NOMO-1 treated with dmso at 0.1 percent for 144 hours (cell line): ENCODE measurements at regions not wholly inside any gene's neighbourhood (a gene's known extent, or its start where the extent isn't known, plus 50 kb on each side); places are given as distances from the start of the nearest gene placed in this dataset.

ENCODE experiments used
- DNase-seq: peaks from one replicate; lab custom pipeline; 2025; ENCODE audit not compliant: unreplicated experiment; lab: John Stamatoyannopoulos, UW

DNA sequence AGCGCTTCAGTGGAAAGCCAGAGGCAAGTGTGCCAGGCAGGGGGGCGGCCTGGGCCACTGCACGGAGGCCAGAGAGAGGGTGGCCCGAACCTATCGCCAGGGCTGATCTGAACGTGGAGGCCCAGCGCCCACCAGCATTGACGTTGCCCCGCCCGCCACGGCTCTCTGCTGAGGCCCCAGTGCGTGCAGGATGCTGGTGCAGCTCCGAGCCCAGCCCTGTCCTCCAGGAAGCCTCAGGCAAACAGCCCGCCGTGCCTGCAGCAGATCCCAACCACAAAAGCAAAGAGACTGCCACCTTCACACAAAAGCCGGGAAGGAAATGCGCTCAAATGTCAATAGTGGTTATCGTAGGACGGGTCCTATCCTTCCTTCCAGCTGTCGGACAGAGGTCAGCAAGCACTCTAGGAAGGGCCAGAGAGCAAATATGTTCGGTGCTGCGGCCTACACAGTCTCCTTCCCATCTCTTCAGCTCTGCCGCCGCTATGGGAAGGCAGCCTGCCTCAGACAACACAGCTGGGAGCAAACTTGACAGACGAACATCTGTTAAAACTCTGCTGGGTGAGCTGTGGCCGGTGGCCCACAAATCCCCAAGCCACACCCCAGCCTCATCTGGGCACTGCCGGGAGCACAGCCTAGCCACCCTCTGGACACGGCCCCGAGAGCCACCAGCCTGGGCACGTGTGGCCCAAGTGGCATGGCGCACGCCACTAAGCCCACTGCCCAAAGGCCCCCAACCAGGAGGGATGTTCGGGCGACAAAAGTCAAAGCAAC lies 146.2 kb downstream of the CRYBB2 start:
- DNase-seq: no peak

DNA sequence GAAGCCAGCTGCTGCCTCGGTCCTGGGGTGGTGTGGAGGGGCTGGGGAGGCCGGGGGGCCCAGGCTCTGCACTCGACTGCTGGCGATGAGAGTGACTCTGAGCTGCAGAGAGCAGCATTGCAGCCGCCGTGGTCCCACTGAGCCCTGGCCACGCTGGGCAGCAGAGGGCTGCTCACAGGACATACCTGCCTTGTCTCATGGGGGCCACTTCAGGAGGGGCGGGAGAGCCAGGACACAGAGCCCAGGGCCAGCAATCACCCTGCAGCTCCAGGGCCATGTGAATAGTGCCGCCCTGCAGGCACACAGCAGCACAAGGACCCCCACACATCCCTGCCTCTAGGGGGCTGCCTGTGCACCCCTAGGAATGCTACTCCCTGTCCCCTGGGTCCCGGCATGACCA lies 147.0 kb downstream of the CRYBB2 start:
- no peak for DNase-seq

DNA sequence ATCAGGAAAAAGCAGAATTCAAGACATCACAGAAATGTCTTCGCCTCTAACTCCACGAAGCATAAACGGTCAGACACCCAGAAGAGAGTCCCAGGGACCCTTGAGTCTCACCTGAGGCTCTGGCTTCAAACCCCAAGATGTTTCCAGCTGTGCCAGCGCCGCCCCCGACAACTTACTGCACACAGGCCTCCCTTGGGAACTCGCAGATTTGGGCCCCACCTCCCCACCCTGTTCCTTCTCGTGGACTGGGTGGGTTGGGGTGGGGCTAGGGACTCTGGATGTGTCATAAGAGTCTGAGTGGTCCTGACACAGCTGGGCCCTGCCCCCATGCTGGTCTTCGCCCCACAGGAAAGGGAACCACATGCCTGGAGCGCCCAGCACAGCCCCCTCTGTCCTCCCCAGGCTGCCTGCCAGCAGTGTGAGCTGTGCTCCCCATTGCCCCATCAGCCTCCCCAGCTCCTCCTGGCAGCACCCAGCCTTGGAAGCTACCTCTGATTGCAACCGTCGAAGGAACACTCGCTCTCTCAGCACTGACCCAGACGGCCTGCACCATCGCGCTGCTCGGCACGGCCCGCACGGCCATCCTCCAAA lies 147.5 kb downstream of the CRYBB2 start:
- no peak for DNase-seq

DNA sequence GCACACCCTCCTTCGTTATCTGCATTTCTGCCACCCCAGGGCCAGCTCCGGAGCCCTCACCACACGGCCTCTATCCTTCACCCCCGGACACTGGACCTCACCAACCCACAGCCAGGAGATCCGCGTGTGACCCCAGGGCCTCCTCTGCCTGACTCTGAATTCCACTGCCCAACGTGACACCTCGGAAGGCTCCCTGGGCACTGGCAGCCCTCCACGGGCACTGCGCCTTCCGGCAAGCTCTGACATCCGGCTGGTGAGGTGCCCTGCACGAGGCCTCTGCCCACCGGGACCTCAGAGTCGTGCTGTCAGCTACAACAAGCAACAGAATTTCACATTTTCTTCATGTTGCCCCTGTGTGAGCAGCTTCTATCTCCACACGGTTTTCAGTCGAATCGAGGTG lies 148.3 kb downstream of the CRYBB2 start:
- DNase-seq: no peak

DNA sequence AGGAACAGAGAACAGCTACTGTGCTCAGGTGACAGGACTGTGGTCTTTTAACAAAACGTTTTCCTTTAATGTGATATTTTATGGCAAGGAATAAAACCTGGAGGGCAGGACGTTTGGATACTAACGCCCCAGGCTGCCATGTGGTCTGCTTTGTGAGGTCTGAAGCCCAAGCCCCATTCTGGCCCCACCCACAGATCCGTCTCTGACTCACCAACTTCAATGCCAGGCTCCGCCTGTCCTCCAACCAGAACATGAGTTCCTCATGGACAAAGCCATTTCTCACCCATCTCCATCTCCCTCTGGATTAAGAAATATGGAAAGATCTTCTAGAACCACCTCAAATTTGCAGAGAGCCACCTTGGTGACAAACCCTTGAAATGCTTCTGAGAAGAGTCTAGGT lies 148.8 kb downstream of the CRYBB2 start:
- no peak for DNase-seq

DNA sequence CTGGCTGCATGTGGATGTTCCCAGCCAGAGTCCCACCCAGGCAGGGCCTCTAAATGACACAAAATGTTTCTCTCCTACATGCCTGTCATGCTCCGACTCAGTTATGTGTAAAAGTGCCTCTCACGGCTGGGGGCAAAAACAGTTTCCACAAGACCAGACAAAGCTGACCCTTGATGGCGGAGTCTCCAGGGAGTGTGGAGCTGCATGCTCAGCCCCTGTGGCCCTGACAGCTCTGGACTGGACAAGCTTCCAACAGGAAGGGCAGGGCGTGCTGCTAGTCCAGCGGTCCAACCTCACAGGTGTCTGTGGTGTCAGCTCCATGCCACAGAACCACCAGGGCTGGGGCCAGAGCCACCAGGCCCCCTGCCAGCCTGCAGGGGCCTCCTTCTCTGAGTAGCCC lies 149.6 kb downstream of the CRYBB2 start:
- no peak for DNase-seq

DNA sequence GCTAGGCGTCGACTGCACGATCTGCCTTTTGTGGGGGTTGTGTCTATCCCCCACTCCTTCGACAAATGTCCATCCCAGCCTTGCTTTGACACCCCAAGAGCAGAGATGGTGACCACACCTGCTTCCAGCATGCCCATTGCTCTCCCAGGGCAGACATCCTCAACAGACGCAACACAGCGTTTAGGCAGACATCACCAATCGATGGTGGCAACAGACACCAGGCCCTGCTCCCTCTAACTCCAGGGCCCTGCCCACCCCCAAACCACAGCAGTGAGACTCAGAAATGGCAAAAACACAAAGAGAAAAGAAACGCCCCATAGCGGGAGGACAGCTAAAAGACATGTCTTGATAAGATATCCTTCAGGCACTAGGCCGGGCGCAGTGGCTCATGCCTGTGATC lies 150.9 kb downstream of the CRYBB2 start:
- DNase-seq: no peak

DNA sequence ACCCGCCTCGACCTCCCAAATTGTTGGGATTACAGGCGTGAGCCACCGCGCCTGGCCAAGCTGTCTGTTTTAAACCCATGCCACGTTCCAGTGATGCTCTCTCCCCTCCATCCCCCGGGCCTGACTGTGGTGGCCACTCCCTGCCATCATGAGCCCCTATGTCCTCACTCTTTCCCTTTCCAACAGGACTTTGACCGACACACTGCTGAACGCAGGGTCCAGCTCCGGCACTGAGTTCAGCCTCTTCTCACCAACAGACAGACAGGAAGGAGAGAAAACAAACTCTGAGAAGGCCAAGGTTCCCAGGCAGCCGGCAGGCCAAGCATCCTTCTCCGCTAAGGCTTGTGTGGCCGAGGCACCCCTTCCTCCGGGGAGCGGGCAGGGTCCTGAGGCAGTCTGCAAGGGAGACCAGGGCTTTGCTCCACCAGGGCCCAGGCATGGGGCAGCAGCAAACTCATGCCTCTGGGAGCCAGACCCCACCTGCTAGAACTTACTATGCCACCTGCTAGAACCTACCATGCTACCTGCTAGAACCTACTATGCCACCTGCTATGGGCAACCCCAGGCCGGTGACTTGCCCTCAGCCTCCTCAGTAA lies 152.7 kb downstream of the CRYBB2 start:
- no peak for DNase-seq

DNA sequence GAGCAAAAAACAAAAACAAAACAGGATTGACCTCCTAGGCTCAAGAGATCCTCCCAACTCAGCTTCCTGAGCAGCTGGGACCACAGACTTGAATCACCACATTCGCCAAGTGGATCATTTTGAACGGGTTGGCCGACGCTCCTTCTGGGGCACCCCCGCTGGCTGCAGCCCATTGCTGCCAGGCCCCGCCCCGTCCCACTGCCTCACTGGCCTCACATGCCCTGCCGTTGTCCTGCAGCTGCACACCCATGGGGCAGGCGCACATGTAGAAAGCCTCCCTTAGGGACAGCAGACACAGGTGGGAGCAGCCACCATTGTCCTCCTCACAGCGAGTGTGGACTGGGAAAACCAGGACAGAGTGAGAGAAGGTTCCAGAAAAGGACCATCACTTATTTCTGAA lies 154.5 kb downstream of the CRYBB2 start:
- no peak for DNase-seq

DNA sequence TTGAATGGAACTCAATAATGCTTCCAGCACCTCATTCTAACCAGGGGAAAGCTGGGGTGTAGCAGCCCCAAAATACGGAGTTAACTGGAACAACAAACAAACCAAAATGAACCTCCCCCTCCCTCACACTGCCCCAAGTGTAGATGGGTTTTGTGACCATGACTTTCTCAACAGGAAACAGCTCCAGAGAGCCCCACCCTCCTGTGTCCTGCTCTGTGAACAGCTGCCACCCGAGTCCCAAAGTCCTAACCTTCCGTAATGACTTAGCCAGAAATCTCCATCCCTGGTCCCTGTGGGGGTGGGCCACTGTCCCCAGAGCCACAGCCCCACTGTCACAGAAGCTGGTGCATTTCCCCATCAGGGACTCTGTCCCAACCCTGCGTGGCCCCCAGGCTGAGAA lies 155.4 kb downstream of the CRYBB2 start:
- DNase-seq: no peak

DNA sequence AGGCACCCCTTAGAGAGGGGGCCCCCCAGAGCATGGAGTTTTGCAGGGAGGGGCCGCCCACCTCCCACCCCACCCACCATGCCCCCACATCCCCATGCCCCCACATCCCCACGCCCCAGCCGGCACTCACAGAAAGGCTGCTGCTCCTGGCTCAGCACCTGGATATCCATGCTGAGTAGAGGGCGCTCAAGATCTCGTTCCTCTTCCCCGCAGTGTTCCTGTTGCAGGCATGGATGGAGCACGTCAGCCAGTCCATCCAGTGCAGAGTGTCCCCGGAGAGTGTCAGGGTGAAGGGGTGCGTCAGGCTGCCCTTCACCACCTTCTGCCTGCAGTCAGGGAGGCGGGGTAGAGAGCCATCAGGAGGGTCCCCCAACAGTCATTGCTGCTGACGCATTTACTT lies 156.2 kb downstream of the CRYBB2 start:
- no peak for DNase-seq

DNA sequence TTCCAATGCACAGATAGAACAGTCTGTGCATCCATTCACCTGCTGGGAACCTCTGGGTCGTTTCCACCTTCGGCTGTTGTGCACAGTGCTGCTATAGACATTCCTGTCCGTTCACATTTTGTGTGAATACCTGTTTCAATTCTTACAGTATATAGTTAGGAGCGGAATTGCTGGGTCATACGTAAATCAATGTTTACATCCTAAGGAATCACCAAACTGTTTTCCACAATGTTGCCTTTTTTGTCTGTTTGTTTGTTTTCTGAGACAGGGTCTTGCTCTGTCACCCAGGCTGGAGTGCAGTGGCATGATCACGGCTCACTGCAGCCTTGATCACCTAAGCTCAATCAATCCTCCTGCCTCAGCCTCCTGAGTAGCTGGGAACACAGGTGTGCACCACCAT lies 158.3 kb downstream of the CRYBB2 start:
- no peak for DNase-seq

DNA sequence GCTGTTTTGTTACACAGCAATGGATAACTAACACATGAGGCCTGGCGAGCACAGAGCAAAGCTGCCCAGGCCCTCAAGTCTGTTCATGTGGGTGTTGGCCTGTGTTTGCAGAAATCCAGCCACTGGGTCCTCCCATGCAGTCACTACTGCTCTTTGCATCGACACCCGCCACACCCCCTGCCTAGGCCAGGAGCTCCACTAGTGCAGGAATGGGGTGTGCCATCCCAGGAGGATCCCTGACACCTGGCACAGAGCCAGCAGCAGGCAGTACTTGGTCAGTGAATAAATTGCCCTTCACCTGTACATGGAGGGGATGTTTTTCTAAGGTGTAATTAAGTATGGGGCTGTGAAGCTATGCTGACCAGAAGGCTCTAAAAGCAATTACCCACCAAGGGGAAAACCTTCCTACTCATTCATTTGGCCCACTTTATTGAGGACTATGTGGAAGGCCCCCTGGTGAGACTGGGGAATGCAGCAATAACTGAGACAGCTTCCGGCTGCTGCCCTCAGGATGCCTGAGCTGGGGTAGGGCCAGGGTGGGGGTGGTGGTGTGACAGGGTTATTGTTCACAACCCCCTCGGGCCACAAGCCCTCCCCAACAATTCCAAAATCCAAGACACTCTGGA lies 160.8 kb downstream of the CRYBB2 start:
- no peak for DNase-seq

DNA sequence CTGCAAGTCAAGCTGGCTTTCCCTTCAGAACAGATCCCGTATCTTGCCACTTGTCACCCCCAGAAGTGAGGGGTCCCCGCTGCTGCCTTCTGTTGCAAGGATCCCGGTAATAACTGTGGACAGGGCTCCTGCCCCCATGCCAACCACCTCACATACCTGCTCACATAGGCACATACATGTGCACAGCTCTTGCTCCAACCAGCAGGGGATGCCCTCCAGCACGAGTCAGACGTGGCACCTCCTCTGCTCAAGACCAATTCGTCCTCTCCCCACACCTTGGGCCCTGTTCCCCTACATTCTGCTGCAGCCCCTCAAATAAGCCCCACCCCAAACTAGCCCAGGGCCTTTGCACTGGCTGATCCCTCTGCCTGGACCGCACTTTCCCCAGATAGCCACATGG lies 163.3 kb downstream of the CRYBB2 start:
- DNase-seq: no peak

DNA sequence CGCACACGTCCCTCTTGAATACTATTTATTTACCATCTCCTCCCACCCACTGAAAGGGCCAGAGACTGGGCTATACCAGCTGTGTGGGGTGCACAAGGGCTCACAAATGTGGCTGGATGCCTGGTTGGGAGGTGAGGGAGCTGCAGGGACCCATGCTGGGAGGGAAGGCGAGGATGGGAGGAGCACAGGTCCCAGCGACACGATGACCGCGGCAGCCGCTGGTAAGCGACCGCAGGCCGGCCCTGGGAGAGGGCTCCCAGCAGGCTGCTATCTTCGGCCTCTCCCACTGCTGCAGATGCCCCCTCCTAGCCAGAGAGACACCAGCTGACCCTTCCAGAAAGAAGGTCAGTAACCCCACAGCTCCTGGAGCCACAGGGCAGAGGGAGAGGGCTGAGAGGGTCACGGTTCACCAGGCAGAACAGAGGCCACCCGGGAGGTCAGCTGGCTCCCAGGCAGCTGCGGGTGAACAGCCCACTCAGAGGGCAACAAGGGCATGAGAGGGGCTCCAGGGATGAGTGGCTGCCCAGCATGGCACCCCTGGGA lies 163.9 kb downstream of the CRYBB2 start:
- no peak for DNase-seq

DNA sequence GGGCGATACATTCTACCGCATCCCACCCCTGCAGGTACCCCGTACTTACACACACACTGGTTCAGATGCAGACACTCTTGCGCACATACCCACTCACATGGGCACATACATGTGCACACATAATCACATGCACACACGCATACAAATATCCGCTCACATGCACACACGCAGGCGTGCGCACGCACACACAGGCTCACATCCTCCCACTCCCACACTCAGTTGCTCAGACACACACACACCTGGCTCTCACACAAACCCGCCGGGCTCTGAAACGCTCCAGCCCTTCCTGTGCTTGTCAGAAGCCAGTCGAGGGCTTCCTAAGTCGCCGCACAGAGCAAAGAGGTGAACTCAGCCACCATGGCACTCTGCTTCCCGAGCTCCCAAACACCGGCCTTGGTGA lies 164.5 kb downstream of the CRYBB2 start:
- no peak for DNase-seq

DNA sequence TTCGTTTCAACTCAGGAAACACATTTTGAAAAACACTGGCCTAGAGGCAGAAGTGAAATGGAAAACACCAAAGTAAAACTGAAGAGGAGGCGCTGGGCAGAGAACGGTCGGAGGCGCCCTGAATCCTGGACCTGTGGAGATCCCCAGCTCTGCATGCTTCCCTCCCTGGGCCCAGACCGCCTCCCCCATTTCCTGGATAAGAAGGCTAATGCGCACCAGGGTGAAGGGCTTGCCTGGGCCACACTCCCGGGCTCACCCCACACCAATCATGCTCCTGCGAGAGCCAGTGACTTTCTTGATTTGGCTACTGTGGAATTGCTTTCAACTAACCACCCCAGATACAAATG lies 167.1 kb downstream of the CRYBB2 start:
- no peak for DNase-seq

DNA sequence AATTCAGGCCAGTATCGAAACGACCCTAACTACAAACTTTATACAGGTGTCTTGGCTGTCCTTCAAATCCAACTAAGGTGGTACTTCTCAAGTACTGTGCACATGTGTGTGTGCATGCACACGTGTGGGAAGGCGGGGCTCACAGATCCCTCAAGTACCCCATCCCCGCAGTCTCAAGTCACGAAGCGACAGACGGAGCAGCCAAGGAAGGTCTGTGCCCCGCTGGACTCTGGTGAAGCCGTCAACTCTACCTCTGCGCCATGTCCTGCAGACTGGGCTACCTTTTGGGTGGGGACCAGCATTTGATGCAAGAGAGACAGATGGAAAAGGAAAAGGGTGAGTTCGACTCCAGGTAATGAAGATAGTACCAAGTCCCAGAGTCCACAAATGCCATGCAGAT lies 169.0 kb downstream of the CRYBB2 start:
- no peak for DNase-seq

DNA sequence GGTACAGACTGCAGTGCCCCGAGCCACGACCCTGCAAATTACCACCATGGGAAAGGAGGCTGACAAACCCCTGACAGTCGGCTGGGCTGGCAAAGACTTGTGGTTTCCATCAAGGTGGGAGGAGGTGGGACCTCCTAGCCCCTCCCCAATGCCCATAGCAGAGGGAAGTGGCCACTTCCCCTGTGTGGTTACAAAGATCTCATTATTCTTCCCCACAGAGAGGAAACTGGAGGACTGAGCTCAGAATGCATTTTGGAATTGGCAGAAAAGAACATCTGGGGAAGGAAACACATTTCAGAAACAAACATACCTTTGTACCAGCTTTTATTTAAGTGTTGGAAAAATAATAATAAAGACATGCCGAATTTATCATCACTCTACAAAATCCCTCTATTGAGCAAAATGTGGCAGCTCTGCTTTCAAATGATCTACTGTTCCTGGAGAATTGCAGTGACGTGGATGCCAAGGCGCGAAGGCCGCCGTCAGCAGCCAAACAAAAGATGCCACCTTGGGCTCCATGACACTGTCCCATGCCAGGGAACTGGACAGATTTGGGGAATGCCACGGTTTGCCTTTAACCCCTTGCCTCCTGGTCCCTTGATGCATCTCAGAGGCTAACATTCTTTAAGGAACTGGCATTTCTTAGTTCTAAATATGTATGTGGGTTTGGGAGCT lies 169.6 kb downstream of the CRYBB2 start:
- DNase-seq: peak; percentile 69

DNA sequence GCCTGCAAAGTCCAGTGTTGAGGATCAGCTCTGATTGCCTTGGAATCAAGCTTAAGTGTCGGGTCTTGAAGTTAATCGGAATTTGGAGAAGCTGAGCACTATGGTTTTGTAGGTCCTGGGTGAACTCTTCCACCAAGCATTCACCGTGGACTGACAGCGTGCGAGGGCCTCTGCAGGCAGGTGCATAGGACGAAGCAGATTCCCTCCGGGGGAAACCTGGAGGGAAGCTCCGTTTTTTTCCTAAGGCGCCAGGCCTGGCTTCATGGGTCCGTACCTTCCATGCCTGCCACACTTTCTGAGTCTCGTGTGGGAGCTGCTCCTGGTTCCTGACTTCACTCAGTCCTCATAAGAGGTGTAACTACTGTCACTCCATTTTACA lies 170.1 kb downstream of the CRYBB2 start:
- no peak for DNase-seq
